HCEC 1CT (cell line): ENCODE measurements at regions not wholly inside any gene's neighbourhood (a gene's known extent, or its start where the extent isn't known, plus 50 kb on each side); places are given as distances from the start of the nearest gene placed in this dataset.

ENCODE experiments used
- DNase-seq: peaks from one replicate; pipeline ENCODE4 v3.0.0-alpha.2; 2017

DNA sequence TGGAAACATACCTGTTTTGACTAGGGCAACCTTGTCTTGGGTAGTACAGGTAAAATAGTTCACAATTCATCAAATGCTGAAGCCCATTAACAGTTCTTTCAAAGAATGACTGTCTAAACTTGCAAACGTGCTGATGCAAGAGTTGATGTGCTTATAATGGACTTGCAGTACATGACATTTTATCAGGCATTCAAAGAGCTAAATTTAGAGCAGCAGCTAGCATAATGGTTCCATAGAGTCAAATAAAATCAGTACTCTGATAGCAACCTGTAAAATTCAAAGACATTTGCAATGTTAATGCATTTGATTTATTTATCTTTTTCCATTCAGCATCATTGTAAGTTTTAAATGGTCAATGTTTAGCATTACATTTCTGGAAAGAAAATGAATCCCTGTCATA, 979.7 kb upstream of the SLC10A2 start:
- DNase-seq: no peak

DNA sequence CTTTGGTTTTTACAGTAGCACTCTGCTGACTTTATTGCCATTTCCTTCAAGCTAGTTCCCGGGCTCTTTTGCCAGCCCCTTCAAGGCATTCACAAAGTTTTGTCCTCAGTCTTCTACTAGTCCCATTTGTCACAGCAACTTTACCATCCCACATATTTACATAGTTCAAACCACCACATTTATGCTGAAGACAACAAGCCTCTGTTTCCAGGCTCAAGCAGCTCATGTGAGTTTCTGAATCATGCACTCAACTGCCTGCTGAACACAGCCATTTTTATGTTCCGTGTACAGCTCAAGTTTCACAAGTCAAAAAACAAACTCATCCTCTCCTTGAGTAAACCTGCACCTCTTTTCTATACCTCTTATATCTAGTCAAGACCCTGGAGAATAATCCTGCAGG, 977.0 kb upstream of the SLC10A2 start:
- DNase-seq: no peak

DNA sequence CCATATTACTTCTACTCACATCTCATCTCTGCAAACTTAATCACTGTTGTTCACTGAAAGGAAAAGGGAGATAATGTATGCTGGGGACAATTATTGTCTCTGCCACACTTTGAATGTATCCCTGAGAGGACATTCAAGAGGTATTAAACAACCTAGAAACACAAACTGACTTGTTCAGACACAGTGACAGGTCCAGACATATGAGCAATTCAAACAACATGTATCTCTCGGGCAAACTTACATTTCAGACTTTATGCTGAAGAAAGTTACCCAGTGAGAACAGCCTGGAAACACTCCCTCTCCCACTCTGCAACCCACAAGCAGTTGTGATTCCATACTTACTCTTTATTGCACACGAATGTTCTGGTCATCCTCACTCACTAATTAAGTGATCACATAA, 968.7 kb upstream of the SLC10A2 start:
- DNase-seq: no peak

DNA sequence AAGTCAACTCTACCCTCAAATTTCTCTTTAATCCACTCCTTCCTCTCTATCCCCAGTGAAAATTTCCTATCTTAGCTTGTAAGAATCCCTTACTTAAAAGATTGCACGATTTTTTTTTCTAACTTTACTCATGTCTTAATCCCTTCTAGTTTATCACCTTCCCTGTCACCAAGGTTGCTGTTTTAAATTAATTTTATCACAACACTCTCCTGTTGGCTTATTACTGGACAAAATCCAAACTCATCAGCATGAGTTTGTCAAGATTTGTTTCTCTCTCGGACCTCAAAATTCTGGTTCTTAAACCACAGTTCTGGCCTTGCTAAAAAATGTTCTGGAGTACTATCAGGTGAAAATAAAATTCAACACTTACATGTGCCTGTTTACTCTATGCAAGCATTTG, 959.1 kb upstream of the SLC10A2 start:
- no peak for DNase-seq

DNA sequence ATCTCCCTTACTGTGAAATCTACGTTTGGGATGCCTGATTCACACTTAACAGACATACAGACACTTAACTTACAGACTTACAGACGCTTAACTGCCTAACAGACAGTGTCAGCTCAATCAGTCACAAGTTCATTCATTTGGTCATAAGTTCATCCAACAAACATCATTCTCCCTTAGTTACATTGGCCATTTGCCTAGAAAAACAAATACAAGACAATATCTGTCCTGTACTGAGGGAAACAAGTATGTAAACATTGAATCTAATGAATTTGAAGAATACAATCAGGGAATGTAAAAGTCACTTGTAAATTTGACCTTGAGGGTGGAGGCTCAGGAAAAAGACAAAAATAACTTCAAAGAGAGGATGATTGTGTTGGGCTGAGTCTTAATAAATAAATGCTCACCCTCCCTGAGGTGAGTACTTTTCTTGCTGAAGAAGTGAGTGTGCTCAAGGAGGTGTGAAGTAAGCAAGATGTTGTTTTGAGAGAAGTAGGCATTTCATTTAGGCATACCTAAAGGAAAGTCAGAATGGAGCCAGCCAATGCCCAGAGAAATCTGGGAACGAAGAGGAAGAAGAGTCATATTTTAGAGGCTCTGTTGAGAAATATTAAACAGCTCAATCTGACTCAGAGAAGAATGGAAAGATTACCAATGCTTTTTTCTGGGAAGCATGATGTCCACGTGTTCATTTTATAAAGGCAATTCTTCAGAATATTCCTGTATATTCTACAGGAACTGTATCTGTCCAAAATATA, 958.4 kb upstream of the SLC10A2 start:
- DNase-seq: no peak

DNA sequence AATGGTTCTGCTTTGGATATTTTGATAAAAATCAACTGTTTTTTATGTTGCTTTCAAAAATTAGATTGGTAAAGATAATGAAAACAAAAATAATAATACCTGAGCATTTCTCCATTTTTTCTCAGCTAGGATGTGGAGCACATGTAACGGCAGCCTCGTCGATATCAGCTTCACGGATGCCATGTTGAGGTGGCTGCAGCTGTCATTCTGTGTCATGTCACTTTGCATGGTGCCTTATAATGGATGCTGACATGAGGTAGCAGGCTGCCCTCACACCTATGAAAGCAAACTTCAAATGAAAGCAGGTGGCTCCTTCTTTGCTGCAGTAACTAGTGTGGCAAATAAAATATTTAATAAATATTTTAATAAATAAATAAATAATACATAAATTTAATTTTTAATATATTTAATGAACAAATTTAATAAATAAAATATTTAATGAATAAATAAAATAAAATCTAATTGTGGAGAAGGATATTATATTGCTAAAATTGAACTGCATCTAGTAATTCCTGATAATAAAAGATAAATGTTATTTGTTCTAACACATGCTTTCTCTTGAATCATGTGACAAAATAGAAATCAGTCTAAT, 955.7 kb upstream of the SLC10A2 start:
- DNase-seq: no peak

DNA sequence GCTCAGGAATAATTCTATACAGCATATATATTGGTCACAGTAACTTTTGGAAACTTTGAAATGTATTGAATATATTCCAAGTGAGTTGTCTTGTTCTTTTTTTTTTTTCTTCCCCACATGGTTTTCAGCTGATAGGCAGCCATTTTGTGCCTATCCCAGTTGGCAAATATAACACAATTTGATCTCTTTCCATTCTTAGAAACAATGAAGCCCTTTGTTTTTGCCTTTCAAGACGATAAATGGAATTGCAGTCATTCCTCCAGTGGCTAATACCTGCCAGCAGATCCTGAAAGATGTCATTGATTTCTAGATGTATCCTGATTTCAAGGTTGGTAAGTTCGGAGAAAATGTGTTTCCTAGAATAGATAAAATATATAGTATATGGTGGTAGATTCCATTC, 951.1 kb upstream of the SLC10A2 start:
- DNase-seq: no peak

DNA sequence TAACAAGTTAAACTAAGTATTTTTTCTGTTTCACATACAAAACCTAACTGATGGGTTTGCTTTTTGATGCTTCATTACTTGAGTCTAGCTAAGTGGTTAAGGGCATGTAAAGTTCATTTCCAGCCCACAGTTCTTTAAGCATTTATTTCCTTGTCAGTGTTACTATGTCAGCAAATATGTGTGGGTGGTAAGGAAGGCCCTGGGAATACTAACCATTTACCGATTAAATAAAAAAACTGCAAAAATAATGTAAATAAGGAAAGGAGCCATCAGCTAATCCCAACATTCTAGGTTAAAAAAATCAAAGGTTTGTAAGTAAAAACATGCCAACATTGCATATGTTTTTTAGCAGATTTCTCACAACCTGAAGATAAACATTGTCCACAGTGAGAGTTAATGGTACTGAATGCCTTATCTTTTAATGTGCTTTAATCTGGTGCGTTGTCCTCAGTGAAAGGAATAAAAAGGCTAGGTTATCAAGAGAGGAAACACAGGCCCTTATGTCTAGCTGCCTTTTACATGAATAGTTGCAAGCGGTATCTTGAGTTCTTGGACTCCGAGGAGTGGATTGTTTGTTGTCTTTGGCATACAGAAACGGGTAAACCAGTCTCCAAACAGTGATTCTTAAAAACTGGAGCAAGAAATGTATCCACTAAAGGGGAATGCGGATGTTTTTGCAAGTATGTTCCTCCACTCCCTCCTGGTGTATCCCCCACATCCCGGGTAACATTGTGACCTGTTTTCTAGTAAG, 949.6 kb upstream of the SLC10A2 start:
- no peak for DNase-seq

DNA sequence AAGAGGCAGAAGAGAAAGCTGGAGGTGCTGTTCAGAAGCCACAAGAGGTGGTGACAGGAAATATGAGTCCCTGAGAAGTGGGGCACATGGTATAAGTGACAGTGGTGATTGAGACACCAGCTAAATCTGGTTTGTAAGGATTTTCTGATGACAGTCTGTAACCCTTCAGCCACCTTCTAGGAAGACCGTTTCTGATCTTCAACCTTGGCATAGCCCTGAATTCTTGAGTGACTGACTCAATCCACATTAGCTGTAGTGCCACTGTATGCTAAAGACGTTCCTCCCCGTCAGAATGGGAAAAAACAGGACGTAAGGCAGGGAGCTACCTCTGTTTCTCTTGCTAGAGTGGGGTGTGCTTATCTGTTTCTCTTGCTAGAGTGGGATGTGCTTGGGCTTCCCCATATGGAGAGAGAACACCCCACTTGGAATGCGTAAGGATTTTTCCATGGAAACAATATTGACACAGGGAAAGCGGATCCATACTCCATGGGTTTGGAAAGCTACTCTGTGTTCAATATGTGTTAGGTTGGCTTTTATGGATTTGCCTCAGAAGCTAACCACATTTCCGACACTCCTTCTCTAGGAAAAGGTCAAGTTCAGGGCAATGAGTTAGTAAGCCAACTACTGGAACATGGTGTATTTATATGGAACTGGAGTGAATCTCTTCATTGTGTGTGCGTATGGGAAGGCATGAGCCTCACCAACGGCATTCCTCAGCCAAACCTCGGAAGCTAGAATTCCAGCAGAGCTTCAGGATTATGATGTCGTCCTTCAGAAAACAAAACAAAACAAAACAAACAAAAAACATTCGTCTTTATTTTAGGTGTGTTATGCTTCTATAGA, 948.8 kb upstream of the SLC10A2 start:
- no peak for DNase-seq

DNA sequence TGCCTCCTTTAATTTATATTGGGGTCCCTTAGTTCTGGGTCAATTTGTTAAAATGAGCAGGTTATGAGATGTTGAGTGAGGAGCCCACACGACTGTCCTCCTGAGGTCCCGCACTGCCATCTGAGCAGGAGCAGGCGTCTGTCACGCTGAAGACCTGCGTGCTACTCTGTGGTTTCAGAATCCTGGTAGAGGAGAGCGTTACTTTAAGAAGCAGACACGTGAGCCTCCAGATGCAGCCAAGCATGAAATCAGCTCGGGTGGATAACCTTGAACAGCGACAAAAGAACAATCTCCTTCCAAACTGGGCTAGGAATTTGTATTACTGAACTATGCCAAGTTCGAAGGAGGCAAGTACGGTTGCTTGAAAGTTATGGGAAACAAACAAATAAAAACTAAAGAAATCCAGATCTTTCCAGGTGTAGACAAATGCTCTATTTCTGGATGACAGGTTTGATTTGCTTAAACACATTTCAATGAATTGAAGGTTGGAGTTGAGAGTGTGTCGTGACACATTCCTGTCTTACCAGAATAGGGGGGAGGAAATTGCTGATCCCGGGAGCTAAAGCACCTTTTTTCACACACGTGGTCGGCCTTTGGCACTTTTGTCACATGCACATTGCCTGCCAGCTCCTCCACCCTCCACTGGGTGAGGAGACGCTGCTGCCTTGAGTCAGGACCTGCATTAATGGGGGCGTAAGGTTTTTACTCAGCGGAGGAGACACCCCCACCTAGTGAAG, 945.5 kb upstream of the SLC10A2 start:
- DNase-seq: no peak

DNA sequence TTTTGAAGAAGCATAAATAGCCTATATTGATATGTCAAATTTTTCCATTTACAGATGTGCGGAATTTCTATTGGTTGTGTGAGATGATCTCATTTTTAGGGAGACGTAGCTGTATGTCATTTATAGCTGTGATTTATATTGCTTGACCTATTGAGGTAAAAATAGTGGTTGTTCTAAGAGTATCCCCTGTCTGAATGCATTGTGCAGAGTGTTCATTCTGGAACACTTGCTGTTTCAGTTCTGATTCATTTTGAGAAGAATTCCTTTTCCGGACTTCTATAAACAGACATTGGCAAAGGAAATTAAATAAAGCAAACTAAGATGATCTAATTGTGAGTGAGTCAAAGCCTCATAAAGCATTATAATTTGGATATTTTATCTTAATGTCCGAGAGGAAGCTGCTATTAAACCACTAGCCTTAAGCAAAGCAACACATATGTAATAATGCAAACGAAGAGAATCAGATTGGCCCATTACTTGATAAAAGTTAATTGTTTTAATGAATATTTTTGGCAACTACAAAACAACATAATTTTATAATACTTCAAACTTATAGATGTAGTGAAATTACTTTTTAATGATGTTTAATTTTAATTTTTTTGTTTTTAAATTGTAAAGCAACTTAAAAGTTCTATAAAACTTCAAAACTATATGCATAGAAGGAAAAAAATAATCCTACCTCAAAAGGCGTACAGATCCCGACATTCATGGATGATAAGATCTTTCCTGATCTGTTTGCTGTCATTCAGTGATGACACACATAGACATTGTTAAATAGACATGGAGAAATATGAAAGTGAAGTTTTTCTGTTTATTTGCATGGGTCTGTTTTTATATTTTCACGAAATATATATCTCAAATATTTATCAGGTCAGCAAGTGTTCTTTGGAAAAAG, 942.6 kb upstream of the SLC10A2 start:
- no peak for DNase-seq

DNA sequence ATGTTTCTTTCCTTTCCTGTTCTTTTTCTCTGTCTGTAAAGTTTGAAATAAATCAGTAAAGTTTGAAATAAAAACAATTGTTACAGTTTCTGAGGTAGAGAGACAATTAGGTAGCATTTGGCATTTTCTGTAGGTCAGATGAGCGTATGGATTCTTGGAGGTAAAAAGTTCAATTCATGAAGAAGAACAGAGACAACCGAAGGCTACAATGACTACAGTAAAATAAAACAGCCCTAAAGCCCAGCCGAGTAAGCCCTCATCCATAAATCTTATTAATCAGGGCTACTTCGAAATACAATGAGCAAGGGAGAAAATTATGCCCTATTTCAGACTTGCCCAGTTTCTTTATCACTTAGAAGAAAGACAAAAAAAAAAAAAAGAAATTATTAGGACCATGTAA, 941.9 kb upstream of the SLC10A2 start:
- no peak for DNase-seq

DNA sequence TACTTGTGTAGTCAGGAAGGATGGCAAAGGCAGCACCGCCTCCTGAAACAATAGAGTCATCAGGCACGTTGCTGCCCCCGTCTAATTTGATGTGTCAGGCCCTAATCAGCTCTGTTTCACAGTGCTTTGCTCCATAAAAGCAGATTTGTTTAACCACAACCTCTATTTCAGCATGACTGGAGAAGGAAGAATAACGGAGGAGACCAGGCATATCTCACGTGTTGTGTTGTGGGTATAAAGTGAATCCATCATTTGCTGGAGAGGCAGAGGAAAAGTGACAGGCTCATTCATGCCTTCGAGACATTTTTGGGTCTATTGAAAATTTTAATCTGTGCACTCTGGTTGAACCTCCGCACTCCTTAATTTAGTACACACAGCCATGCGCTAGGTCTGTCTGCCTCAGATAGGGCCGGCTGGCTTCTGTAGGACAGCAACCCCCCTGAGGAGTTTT, 940.4 kb upstream of the SLC10A2 start:
- DNase-seq: no peak

DNA sequence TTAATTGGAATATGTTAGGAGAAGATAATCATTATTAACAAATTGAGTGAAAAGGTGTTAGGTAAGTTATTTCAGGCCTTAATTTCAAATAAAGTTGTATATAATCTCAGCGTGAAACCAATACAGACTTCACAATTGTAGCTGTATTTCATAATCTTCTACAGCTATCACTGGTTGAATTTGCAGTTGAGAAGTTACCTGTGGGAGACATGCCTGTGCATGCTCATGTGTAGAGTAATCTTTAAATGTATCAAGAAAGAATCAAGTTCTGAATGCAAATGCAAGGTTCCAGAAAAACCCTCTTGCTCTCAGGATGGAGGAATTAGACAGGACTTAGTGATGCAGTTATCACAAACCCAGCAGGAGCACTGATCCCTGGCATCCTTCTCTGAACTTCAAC, 938.4 kb upstream of the SLC10A2 start:
- DNase-seq: no peak

DNA sequence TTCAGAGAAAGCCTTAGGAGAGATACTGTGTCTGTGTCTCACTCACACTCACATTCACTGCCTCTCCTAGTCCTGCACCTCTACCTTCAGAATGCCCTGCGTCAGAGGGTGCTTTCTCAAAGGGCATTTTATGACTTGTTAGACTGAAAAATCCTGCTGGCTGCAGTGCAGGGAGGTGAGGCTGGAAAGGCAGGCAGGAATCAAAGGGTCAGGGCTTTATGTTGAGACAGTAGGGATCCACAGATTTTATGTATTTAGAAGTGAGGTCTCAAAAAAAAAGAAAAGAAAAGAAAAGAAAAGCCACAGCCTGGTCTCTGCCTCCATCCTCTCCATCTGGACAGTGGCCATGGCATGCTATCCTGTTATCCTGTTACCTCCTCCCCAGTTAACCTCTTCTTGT, 936.0 kb upstream of the SLC10A2 start:
- no peak for DNase-seq

DNA sequence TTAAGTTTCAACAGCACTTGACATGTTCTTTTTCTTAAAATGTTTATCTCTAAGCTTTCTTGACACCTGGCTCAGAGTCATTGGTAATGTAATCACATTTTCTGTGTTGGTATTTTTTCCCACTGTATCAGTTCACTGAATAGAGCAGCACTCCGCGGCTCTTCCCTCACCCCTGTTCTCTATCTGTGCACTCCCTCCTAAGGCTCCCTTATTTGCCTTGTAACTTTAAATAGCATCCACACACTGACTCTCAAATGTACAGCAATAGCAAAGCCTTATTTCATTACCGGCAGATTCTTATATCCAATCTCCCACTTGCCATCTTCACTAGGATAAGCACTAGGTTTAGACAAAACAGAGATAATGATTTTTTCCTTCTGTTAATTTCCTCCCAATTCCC, 935.5 kb upstream of the SLC10A2 start:
- DNase-seq: no peak

DNA sequence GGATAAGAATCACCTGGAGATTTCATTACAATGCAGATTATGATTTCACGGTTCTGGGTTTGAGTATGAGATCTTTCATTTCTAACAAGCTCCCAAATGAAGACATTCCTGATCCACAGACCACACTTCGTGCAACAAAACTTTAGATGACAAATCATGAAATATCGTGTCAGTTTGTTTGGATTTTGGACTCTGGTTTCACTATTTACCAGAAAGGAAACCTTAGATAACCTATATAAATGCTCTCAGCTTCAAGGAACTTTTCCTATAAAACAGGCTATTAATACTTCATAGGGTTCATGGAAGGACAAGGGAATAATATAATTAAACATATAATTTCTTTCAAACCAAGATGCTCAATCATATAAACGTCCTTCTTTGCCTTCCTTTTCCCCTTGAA, 930.5 kb upstream of the SLC10A2 start:
- no peak for DNase-seq

DNA sequence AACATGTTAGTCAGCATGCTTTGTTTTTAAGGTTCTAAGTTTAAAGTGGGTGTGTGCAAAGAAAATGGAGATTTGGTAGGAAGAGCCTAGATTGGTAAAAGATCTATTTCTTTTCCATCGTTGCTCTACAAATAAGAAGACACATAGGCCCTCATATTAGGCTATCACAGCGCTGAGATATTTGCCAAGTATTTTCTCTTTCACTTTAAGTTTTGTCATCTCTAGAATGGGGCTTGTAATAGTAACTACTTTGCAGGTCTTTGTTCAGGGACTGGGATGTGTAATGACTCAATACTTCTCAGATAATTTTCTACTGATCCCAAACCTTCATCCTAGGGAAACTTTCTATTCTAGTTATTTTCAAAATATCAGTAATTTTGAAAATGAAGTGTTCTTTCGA, 917.7 kb upstream of the SLC10A2 start:
- DNase-seq: no peak

DNA sequence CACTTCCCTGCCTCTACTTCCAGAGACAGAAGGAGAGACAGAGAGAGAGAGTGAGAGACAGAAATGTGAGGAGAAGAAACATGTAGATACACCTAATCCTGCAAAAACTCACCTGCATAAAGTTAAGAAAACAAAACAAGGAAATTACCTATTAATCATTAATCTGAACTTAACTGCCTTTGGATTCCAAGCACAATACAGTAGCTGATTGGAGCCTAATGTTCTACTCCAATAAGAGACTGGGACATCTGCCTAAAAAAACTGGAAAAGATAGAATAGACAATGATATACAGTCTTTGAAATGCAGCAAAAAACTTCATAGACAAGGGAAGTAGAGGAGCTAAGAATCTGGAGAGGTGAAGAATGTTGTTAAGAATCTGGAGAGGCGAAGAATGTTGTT, 910.2 kb upstream of the SLC10A2 start:
- no peak for DNase-seq

DNA sequence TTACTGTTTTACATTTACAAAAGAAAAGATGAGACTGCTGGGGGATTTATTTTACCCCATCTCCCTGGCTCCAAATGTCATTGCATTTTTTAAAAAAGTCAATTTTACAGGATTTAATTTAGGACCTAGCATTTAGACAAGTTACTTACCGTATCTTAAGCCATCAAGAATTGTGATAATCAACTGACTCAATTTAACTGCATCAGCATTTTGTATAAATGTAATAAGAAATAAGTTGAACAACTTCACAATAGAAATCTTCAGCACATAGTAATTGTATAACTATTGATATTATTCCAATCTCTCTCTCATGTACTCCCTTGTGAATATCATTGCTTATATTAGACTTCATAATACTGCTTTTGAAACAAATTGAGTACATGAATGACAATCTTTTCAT, 907.5 kb upstream of the SLC10A2 start:
- no peak for DNase-seq

DNA sequence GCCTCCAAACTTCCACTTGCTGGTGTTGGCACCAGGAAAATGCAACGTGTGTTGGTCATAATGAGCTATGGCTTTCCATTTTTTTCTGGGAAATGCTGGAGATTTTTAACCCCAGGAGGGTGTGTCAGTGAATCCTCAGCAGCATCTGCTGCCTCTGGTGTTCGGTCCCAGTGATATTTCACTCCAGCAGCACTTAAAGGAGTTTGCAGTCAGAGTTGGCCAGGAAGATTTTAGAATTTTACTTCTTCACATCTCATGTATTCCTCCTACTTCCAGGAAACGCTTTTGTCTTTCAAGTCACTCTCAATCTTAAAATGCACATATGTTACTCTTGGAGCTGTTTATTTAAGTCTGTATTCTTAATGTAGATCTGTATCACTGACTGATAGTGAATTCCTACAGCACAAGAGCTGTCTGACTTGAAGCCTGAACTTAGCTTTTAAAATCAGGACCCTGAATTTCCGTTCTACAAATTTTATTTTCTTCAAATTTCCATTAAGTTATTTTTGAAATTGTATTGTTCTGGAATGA, 903.4 kb upstream of the SLC10A2 start:
- no peak for DNase-seq
